Neural progenitor cell (in vitro differentiated cells): ENCODE measurements at regions not wholly inside any gene's neighbourhood (a gene's known extent, or its start where the extent isn't known, plus 50 kb on each side); places are given as distances from the start of the nearest gene placed in this dataset.

Experiments
- EZH2phosphoT487 ChIP-seq: fragments of 200-600 bp; sonication (generic); IDR thresholded peaks from 2 replicates; pipeline ENCODE4 v1.6.1; 2017; ENCODE audit warnings: antibody characterized with exemption
- TF ChIP-seq, protein P1 (sequence below): fragments of 200-600 bp; sonication (generic); IDR thresholded peaks from 2 replicates; pipeline ENCODE4 v1.5.1; 2017; ENCODE audit warnings: antibody characterized with exemption, mild to moderate bottlenecking

DNA sequence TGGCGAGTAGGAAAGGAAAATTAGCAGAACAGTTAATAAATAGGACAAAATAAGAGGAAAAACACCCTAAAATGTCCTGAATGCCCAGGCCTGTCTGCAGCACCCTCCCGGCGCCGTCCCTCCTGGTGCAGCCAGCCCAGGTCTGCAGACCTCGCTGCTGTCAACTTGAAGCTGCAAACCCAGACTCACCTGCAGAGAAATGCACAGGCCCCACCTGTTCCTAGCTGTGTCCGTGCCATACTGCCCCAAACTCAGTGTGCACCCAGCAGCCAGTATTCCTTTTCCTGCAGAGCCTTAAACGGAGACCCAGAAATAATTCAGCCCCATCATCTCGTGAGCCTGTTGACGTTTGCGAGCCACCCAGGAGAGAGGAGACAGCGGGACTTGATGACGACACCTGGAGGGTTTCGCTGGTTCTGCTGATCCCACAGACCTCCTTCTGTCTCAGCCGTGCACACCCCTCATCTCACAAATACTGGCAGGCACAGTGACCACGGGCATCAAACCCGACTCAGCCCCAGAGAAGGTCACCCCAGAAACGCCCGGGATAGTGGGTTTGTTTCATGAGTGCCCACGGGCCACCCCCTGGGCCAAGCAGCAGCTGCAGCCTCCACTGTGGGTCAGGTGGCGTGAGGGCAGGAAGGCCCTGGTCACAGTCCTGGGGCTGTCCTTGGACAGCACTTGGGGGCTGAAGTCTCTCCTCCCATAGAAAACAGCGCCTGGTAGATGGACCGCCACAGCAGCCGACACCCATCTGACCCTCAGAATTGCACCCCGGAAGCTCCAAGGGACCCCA is 239.5 kb upstream of the SALL3 start:
- no peak for TF ChIP-seq EZH2phosphoT487
- TF ChIP-seq, protein P1, sequence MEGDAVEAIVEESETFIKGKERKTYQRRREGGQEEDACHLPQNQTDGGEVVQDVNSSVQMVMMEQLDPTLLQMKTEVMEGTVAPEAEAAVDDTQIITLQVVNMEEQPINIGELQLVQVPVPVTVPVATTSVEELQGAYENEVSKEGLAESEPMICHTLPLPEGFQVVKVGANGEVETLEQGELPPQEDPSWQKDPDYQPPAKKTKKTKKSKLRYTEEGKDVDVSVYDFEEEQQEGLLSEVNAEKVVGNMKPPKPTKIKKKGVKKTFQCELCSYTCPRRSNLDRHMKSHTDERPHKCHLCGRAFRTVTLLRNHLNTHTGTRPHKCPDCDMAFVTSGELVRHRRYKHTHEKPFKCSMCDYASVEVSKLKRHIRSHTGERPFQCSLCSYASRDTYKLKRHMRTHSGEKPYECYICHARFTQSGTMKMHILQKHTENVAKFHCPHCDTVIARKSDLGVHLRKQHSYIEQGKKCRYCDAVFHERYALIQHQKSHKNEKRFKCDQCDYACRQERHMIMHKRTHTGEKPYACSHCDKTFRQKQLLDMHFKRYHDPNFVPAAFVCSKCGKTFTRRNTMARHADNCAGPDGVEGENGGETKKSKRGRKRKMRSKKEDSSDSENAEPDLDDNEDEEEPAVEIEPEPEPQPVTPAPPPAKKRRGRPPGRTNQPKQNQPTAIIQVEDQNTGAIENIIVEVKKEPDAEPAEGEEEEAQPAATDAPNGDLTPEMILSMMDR: no peak
